ENCODE measurements at regions not wholly inside any gene's neighbourhood (a gene's known extent, or its start where the extent isn't known, plus 50 kb on each side); places are given as distances from the start of the nearest gene placed in this dataset.

- no peak for TF ChIP-seq FOSL2 (IDR thresholded peaks at IDR 0.05; ENCODE audit: borderline replicate concordance, low read depth)
These were observed 376.3 kb upstream of the ACTBL2 start (continued) for GRCh38 chr5:57858905-57859304.

GRCh38 chr5:57857696-57858095 lies 375.1 kb upstream of the ACTBL2 start:
- DNase-seq = no peak

GRCh38 chr5:57855831-57856230 lies 373.2 kb upstream of the ACTBL2 start:
- POLR2A ChIA-PET = no interaction called here
- H3K9ac ChIP-seq = no peak overlapping the region

More at GRCh38 chr5:57857696-57858095, 375.1 kb upstream of the ACTBL2 start:
- Histone ChIP-seq H3K36me3 (replicated peaks in 1 of 2; ENCODE audit: control insufficient read depth in 1 of 2, insufficient read depth in 2 of 2, low read length in 1 of 2) (no peaks in the 10 kb centered on the region), H3K9me3 (no peaks in the 10 kb centered on the region), H4K20me1 (ENCODE audit: insufficient read depth) (no peaks in the 10 kb centered on the region), H2AFZ (ENCODE audit: low read depth) (no peak overlapping the region), H3K27ac (ENCODE audit: low read depth in 2 of 2, low read length in 1 of 2) (no peak overlapping the region), H3K79me2 (ENCODE audit: insufficient read depth) (no peaks in the 10 kb centered on the region), H3K9me2 (no peaks in the 10 kb centered on the region), H3K27me3 (ENCODE audit: insufficient read depth) (no peaks in the 10 kb centered on the region), H3K9ac (no peak overlapping the region), H3K4me1 (ENCODE audit: control insufficient read depth in 1 of 2, insufficient read depth in 2 of 2, low read depth in 1 of 2, low read length in 1 of 2) (no peaks in the 10 kb centered on the region; a peak in 1 of 4 replicates), H3F3A (replicated peaks; ENCODE audit: insufficient read depth) (peaks cover 10% of the 10 kb centered on the region), H3K4me3 (ENCODE audit: low read depth in 2 of 2, low read length in 1 of 2) (no peak overlapping the region), H3K4me2 (no peak overlapping the region)
- ChIA-PET CTCF (interaction anchor here (2.1 kb wide), 1 partner anchor 11 kb away, joined by 4 read pairs; no protein-coding TSS in a partner anchor), POLR2A (no interaction called here)
- no peak for TF ChIP-seq TEAD4 (IDR thresholded peaks at IDR 0.05; ENCODE audit: borderline replicate concordance, insufficient read depth)

GRCh38 chr5:57853929-57854697 lies 371.5 kb upstream of the ACTBL2 start:
- WGBS (ENCODE audit: low lambda C conversion rate) = 94% methylated on average over 3 of the region's 3 CpGs
- H3K27ac ChIP-seq (ENCODE audit: low read depth in 2 of 2, low read length in 1 of 2) = no peak overlapping the region
- TF ChIP-seq TAF1 (IDR thresholded peaks at IDR 0.05; ENCODE audit: borderline replicate concordance, low read depth, low read length) = no peak
- no peak for TF ChIP-seq USF2 (IDR thresholded peaks at IDR 0.05; ENCODE audit: borderline replicate concordance, low read depth, low read length)
- no peak for TF ChIP-seq EP300 (IDR thresholded peaks at IDR 0.05; ENCODE audit: borderline replicate concordance in 1 of 2, low read depth in 1 of 2, low read length in 1 of 2)
- no peak for TF ChIP-seq RXRA (IDR thresholded peaks at IDR 0.05; ENCODE audit: borderline replicate concordance, low read depth)
- TF ChIP-seq CTCF (IDR thresholded peaks at IDR 0.05) = no peak
- TF ChIP-seq NFIC (IDR thresholded peaks at IDR 0.05; ENCODE audit: borderline replicate concordance) = no peak
- no peak for TF ChIP-seq IRF3 (IDR thresholded peaks at IDR 0.05; ENCODE audit: low read depth, low read length)
- TF ChIP-seq GATA2 (CRISPR knock-in tag; IDR thresholded peaks at IDR 0.05) = no peak
- TF ChIP-seq MXI1 (IDR thresholded peaks at IDR 0.05; ENCODE audit: low read depth, low read length) = no peak
- TF ChIP-seq NRF1 (IDR thresholded peaks at IDR 0.05; ENCODE audit: low read depth, low read length) = no peak

More at GRCh38 chr5:57855831-57856230, 373.2 kb upstream of the ACTBL2 start:
- WGBS (ENCODE audit: low lambda C conversion rate) = 86% methylated on average over 2 of the region's 2 CpGs
- Histone ChIP-seq H3K9me3 (no peaks in the 10 kb centered on the region), H3K4me1 (ENCODE audit: control insufficient read depth in 1 of 2, insufficient read depth in 2 of 2, low read depth in 1 of 2, low read length in 1 of 2) (no peaks in the 10 kb centered on the region; a peak in 1 of 4 replicates), H3F3A (replicated peaks; ENCODE audit: insufficient read depth) (no peaks in the 10 kb centered on the region), H3K4me2 (no peak overlapping the region), H3K79me2 (ENCODE audit: insufficient read depth) (no peaks in the 10 kb centered on the region), H3K27me3 (ENCODE audit: insufficient read depth) (no peaks in the 10 kb centered on the region), H4K20me1 (ENCODE audit: insufficient read depth) (no peaks in the 10 kb centered on the region), H3K4me3 (ENCODE audit: low read depth in 2 of 2, low read length in 1 of 2) (no peak overlapping the region), H3K9me2 (no peaks in the 10 kb centered on the region), H2AFZ (ENCODE audit: low read depth) (no peak overlapping the region), H3K36me3 (replicated peaks in 1 of 2; ENCODE audit: control insufficient read depth in 1 of 2, insufficient read depth in 2 of 2, low read length in 1 of 2) (no peaks in the 10 kb centered on the region), H3K27ac (ENCODE audit: low read depth in 2 of 2, low read length in 1 of 2) (no peak overlapping the region)
- CTCF ChIA-PET = interaction anchor here (1.3 kb wide), 1 partner anchor 606 kb away, joined by 3 read pairs; no protein-coding TSS in a partner anchor
- no peak for DNase-seq
- TF ChIP-seq SMC3 (IDR thresholded peaks at IDR 0.05; ENCODE audit: low read depth, low read length) (no peak), NFIC (IDR thresholded peaks at IDR 0.05; ENCODE audit: borderline replicate concordance) (no peak)

More at GRCh38 chr5:57853929-57854697, 371.5 kb upstream of the ACTBL2 start:
- Histone ChIP-seq H4K20me1 (ENCODE audit: insufficient read depth) (no peaks in the 10 kb centered on the region), H3K79me2 (ENCODE audit: insufficient read depth) (no peaks in the 10 kb centered on the region), H3K27me3 (ENCODE audit: insufficient read depth) (no peaks in the 10 kb centered on the region), H3K36me3 (replicated peaks in 1 of 2; ENCODE audit: control insufficient read depth in 1 of 2, insufficient read depth in 2 of 2, low read length in 1 of 2) (no peaks in the 10 kb centered on the region), H3K4me3 (ENCODE audit: low read depth in 2 of 2, low read length in 1 of 2) (no peak overlapping the region), H3K9ac (no peak overlapping the region), H3K4me1 (ENCODE audit: control insufficient read depth in 1 of 2, insufficient read depth in 2 of 2, low read depth in 1 of 2, low read length in 1 of 2) (no peaks in the 10 kb centered on the region; a peak in 1 of 4 replicates), H3F3A (replicated peaks; ENCODE audit: insufficient read depth) (no peaks in the 10 kb centered on the region), H2AFZ (ENCODE audit: low read depth) (no peak overlapping the region), H3K9me2 (no peaks in the 10 kb centered on the region), H3K9me3 (no peaks in the 10 kb centered on the region), H3K4me2 (no peak overlapping the region)
- CTCF ChIA-PET = no interaction called here
- POLR2A ChIA-PET = no interaction called here
- DNase-seq = no peak
